GM12872 (cell line): ENCODE measurements at regions not wholly inside any gene's neighbourhood (a gene's known extent, or its start where the extent isn't known, plus 50 kb on each side); places are given as distances from the start of the nearest gene placed in this dataset.

ENCODE experiments used
- TF ChIP-seq, protein P1 (sequence below): IDR thresholded peaks from 3 replicates; pipeline ENCODE4 v1.5.1; 2011; ENCODE audit warnings: low read depth, mild to moderate bottlenecking, low read length, moderate library complexity; ENCODE audit not compliant: insufficient read depth

DNA sequence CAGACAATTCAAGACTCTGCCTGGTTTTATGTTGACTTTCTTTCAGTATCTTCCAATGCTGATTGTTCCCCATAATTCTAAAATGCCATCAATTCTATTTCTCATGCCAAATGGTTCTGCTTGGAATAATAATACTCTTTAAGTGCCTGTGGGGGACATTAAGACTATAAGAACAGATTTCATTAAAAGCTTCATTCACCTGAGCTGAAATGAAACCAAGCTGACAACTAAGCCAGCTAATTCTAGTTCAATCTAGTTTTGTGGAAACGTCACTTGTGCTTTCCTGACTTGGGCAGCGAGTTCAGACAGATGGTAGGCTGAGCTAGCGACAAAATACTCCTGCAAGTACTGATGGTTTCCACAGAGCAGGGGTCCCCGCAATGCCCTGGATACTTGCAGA lies 491.1 kb upstream of the RAB6C start:
- TF ChIP-seq, protein P1, sequence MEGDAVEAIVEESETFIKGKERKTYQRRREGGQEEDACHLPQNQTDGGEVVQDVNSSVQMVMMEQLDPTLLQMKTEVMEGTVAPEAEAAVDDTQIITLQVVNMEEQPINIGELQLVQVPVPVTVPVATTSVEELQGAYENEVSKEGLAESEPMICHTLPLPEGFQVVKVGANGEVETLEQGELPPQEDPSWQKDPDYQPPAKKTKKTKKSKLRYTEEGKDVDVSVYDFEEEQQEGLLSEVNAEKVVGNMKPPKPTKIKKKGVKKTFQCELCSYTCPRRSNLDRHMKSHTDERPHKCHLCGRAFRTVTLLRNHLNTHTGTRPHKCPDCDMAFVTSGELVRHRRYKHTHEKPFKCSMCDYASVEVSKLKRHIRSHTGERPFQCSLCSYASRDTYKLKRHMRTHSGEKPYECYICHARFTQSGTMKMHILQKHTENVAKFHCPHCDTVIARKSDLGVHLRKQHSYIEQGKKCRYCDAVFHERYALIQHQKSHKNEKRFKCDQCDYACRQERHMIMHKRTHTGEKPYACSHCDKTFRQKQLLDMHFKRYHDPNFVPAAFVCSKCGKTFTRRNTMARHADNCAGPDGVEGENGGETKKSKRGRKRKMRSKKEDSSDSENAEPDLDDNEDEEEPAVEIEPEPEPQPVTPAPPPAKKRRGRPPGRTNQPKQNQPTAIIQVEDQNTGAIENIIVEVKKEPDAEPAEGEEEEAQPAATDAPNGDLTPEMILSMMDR = no peak

DNA sequence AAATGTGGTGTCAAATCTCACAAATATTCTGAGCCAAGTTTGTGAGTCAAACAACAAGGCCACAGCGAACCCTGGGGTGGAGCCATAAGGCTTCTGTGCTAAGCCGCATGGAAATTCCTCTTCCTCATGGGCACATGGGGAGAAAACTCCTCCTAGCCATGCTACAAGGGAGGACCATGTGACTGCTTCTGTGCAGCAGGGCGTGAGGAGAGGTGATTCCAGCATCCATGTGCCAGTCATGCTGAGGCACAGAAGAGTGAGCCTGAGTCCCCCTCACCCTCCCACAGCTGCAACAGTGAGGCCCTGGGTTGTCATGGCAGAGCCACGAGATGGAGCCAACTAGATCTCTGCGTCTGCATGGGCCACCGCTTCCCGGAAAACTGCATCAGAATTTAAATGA lies 488.8 kb upstream of the RAB6C start:
- TF ChIP-seq, protein P1 = no peak

DNA sequence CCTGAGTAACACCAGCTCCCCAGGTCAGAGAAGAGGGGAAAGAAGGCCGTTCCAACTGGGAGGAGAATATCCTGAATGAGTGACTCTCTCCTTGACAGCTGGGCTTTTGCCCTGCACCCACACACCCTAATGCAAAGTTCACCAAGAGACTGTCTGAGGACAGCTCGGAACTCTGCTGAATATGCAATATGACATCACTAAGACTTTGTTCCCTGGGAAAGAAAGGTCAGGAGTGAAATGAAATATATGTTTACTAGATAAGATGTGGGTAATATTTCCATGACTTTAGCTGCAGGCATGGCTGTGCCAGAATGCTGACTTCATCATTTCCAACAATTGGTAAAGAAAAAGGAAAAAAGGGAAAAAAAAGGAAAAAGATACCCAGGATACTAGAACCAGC lies 488.2 kb upstream of the RAB6C start:
- TF ChIP-seq, protein P1 = no peak

DNA sequence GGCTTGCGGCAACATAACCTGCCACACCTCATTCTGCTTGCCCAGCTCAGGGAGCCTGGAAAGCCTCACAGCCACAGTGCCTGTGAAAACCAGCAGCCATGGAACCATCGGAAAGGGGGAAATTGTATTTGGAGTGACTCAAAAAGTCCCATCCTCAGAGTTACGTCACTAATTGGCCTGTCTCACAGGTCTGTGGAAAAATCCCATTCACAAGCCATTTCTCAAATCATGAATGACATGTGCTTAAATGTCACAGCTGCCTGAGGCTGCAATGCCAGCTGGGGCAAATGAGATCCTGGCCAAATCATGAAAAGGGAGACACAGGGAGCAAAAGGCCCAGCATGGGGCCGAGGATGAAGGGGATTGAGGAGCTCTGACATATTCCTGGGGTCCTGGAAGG lies 486.9 kb upstream of the RAB6C start:
- TF ChIP-seq, protein P1 = no peak

DNA sequence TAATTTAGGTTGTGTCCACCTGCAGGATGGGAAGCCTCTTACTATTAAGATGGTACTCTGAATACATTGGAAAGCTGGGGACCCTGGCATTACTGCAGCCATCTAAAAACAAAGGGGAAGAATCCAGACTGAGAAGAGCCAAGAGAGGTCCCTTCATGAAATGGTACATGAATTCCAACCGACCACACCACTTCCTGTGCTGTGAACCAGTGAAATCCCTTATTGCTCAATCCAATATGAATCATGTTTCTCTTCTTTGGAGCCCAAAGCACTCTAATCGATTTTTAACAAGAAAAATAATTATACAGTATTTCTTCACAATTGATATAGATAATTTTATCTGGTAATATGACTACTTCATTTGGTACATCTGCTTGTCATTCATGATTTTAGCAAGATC lies 479.7 kb upstream of the RAB6C start:
- TF ChIP-seq, protein P1 = no peak

DNA sequence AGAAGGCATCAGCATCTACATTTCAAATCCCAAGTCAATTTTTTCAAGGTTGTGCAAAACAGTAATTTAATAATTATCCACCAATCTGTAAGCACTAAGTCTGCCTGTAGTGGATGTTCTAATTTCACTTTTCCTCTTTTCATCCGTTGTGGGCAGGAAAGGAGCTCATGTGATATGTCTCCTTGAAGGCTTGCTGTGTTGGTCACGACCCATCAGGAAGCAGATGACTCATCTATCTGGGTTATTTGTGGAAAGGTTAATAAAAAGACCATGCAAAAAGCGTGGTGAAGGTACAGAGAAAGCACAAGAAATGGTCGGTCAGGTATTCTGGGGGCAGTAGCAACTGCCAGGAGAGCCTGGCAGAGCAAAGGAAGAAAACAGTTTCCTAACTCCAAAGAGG lies 476.7 kb upstream of the RAB6C start:
- TF ChIP-seq, protein P1 = no peak

DNA sequence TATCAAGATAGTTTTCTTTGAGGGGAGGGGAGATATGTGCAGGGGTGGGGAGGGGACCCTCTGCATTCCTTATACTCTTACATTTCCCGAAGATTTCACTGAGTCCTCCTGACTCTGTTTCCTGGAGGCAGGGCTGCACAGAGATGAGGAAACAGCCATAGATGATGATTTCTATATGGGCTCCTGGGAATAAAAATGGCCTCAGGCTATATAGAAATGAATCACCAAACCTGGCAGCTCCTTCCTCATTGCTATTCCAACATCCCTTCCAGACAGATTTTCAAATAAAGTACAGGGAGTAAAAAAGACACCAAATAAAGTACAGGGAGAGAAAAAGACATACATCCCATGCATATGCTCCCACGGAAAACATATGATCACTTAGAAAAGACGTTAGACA lies 474.8 kb upstream of the RAB6C start:
- TF ChIP-seq, protein P1 = no peak

DNA sequence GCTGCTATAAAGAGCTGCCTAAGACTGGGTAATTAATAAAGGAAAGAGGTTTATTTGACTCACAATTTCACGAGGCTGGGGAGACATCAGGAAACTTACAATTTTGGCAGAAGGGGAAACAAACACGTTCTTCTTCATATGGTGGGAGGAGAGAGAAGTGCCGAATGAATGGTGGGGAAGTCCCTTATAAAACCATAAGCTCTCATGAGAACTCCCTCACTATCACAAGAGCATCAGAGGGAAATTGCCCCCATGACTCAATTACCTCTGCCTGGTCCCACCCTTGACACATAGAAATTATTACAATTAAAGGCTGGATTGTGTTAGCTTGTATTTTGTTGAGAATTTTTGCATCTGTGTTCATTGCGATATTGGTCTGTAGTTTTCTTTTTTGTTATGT lies 460.5 kb upstream of the RAB6C start:
- TF ChIP-seq, protein P1 = no peak
